A673 (cell line): ENCODE measurements at regions not wholly inside any gene's neighbourhood (a gene's known extent, or its start where the extent isn't known, plus 50 kb on each side); places are given as distances from the start of the nearest gene placed in this dataset.

Source experiments
- BruUV-seq: library from RNA; stranded (reverse); fragments of 400-500 nt; replicated peaks from 2 replicates; lab custom pipeline; 2021; lab: Mats Ljungman, UMichigan
- CTCF ChIA-PET: fragments of 300-600 bp; sonication (Branson Sonifier 250); formaldehyde crosslinking; loops from one replicate; lab custom pipeline; 2022; ENCODE audit warnings: antibody characterized with exemption; lab: Charles Lee
- POLR2A ChIA-PET: fragments of 300-600 bp; sonication (Branson Sonifier 250); formaldehyde crosslinking; loops from one replicate; lab custom pipeline; 2022; ENCODE audit warnings: antibody characterized with exemption; ENCODE audit not compliant: low non-redundant PET; lab: Charles Lee
- DNase-seq: peaks from one replicate; pipeline ENCODE4 v3.0.0-alpha.2; 2015; ENCODE audit warnings: low spot score
- H3K27ac ChIP-seq: fragments of 200-600 bp; sonication (generic); 2 replicates; pipeline ENCODE4 v1.5.1; 2016; ENCODE audit warnings: mixed run types, low read depth, mild to moderate bottlenecking, mixed read lengths, antibody characterized with exemption, low read length; ENCODE audit not compliant: poor library complexity, severe bottlenecking
- H3K27me3 ChIP-seq: fragments of 200-600 bp; sonication (generic); replicated peaks from 2 replicates; pipeline ENCODE4 v1.6.1; 2017; ENCODE audit warnings: mixed run types, low read depth, mild to moderate bottlenecking, mixed read lengths, antibody characterized with exemption, low read length; ENCODE audit not compliant: insufficient read depth, poor library complexity
- H3K36me3 ChIP-seq: fragments of 200-600 bp; sonication (generic); 2 replicates; pipeline ENCODE4 v1.6.1; 2016; ENCODE audit warnings: mixed run types, mild to moderate bottlenecking, mixed read lengths, antibody characterized with exemption, low read length; ENCODE audit not compliant: insufficient read depth, poor library complexity, severe bottlenecking
- H3K4me1 ChIP-seq: fragments of 200-600 bp; sonication (generic); 2 replicates; pipeline ENCODE4 v1.6.1; 2017; ENCODE audit warnings: mixed run types, mild to moderate bottlenecking, mixed read lengths, antibody characterized with exemption, low read length; ENCODE audit not compliant: insufficient read depth, poor library complexity, severe bottlenecking
- H3K4me3 ChIP-seq: fragments of 200-600 bp; sonication (generic); 2 replicates; pipeline ENCODE4 v1.5.1; 2016; ENCODE audit warnings: low read depth, mixed run types, mild to moderate bottlenecking, mixed read lengths, low read length; ENCODE audit not compliant: poor library complexity, severe bottlenecking
- H3K9me3 ChIP-seq: fragments of 200-600 bp; sonication (generic); 2 replicates; pipeline ENCODE4 v1.6.1; 2016; ENCODE audit warnings: mixed run types, low read depth, mild to moderate bottlenecking, mixed read lengths, antibody characterized with exemption, low read length; ENCODE audit not compliant: poor library complexity, severe bottlenecking
- CTCF ChIP-seq: fragments of 300-800, 200-600 bp; sonication (generic); conservative IDR thresholded peaks from 2 replicates; pipeline ENCODE4 v1.5.1; 2017; ENCODE audit warnings: low read depth, mild to moderate bottlenecking, antibody characterized with exemption, low read length, moderate library complexity, mixed read lengths
- EZH2 ChIP-seq: fragments of 200-600 bp; sonication (generic); IDR thresholded peaks from 2 replicates; pipeline ENCODE4 v1.6.1; 2017; ENCODE audit warnings: borderline replicate concordance, low read depth, mild to moderate bottlenecking, mixed read lengths, antibody characterized with exemption, low read length; ENCODE audit not compliant: poor library complexity, severe bottlenecking
- intact Hi-C: fragments of 100-400 bp; cut with micrococcal nuclease; formaldehyde crosslinking; loops from one replicate; pipeline ENCODE4 v1.10.0; 2022; ENCODE audit not compliant: unreplicated experiment

GRCh38 chr21:38909109-38909508, 103.4 kb downstream of the ETS2 start:
- Histone ChIP-seq H3K27ac (no peak overlapping the region), H3K4me3 (no peak overlapping the region), H3K36me3 (no peaks in the 10 kb centered on the region), H3K27me3 (no peaks in the 10 kb centered on the region), H3K9me3 (no peaks in the 10 kb centered on the region), H3K4me1 (peaks cover 5% of the 10 kb centered on the region)
- DNase-seq: no peak
- ChIA-PET CTCF (no interaction called here), POLR2A (no interaction called here)
- intact Hi-C loops: no loop called here
- no TSS peak for BruUV-seq
- TF ChIP-seq EZH2 (no peak), CTCF (no peak)

GRCh38 chr21:38908537-38908936, 102.8 kb downstream of the ETS2 start:
- no TSS peak for BruUV-seq
- intact Hi-C loops: no loop called here
- no peaks in the 10 kb centered on the region for H3K36me3 ChIP-seq
- H3K27me3 ChIP-seq: no peaks in the 10 kb centered on the region
- CTCF ChIA-PET: no interaction called here
- no peaks in the 10 kb centered on the region for H3K9me3 ChIP-seq
- POLR2A ChIA-PET: no interaction called here
- no peak for DNase-seq
- no peak for TF ChIP-seq CTCF
- no peak for TF ChIP-seq EZH2
- H3K4me1 ChIP-seq: peaks cover 5% of the 10 kb centered on the region
- no peak overlapping the region for H3K4me3 ChIP-seq
- no peak overlapping the region for H3K27ac ChIP-seq

- CTCF ChIA-PET: no interaction called here
- Histone ChIP-seq H3K27me3 (no peaks in the 10 kb centered on the region), H3K4me1 (no peaks in the 10 kb centered on the region), H3K27ac (no peak overlapping the region), H3K9me3 (no peaks in the 10 kb centered on the region), H3K4me3 (no peak overlapping the region), H3K36me3 (no peaks in the 10 kb centered on the region)
- no TSS peak for BruUV-seq
- TF ChIP-seq EZH2: no peak
- TF ChIP-seq CTCF: no peak
- DNase-seq: no peak
- intact Hi-C loops: no loop called here
- POLR2A ChIA-PET: no interaction called here
Measured at GRCh38 chr21:38905752-38906151, 100.0 kb downstream of the ETS2 start.
